Ectodermal cell (in vitro differentiated cells): ENCODE measurements at regions not wholly inside any gene's neighbourhood (a gene's known extent, or its start where the extent isn't known, plus 50 kb on each side); places are given as distances from the start of the nearest gene placed in this dataset.
"Not testable (repeated sequence)": the region's sequence is repeated elsewhere in the genome, so short reads cannot be mapped to it uniquely, and the experiment has no call there.

Source experiments
- H3K27ac ChIP-seq: 2 replicates; pipeline ENCODE4 v1.7.0; 2013; ENCODE audit warnings: mild to moderate bottlenecking, low read depth, low read length; ENCODE audit not compliant: insufficient read depth, poor library complexity, severe bottlenecking
- H3K27me3 ChIP-seq: 2 replicates; pipeline ENCODE4 v1.7.0; 2013; ENCODE audit warnings: mild to moderate bottlenecking, low read length; ENCODE audit not compliant: insufficient read depth, control insufficient read depth, poor library complexity, severe bottlenecking
- H3K36me3 ChIP-seq: one replicate; pipeline ENCODE4 v1.7.0; 2013; ENCODE audit warnings: low read length; ENCODE audit not compliant: control insufficient read depth, insufficient read depth
- H3K4me1 ChIP-seq: one replicate; pipeline ENCODE4 v1.7.0; 2013; ENCODE audit warnings: low read length; ENCODE audit not compliant: control insufficient read depth, insufficient read depth
- H3K4me3 ChIP-seq: 2 replicates; pipeline ENCODE4 v1.7.0; 2013; ENCODE audit warnings: low read depth, low read length, control low read depth; ENCODE audit not compliant: insufficient read depth
- H3K9me3 ChIP-seq: 2 replicates; pipeline ENCODE4 v1.7.0; 2013; ENCODE audit warnings: mild to moderate bottlenecking, low read length, moderate library complexity; ENCODE audit not compliant: control insufficient read depth
- WGBS, 2 experiments: methylation state at CpG; one replicate each; pipeline ENCODE4 v1.1.7; 2013; ENCODE audit warnings: missing lambda C conversion rate in 2 of 2; 5-methylcytosine and 5-hydroxymethylcytosine counted together

GRCh38 chr12:73612551-73612950 lies 925.1 kb upstream of the ATXN7L3B start:
- Histone ChIP-seq H3K36me3 (no peaks in the 10 kb centered on the region), H3K27ac (no peak overlapping the region), H3K9me3 (no peaks in the 10 kb centered on the region), H3K4me3 (no peak overlapping the region), H3K4me1 (no peaks in the 10 kb centered on the region), H3K27me3 (no peaks in the 10 kb centered on the region)

DNA sequence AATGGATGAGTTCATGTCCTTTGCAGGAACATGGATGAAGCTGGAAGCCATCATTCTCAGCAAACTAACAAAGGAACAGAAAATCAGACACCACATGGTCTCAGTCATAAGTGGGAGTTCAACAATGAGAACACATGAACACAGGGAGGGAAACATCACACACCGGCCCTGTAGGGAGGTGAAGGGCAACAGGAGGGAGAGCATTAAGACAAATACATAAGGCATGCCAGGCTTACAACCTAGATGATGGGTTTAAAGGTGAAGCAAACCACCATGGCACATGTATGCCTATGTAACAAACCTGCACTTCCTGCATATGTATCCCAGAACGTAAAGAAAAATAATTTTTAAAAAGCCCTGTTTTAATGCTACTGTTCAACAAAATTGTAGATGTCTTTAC lies 914.2 kb upstream of the ATXN7L3B start:
- H3K36me3 ChIP-seq: no peaks in the 10 kb centered on the region
- H3K27ac ChIP-seq: no peak overlapping the region
- 92 to 95% methylated on average over 1 of the region's 2 CpGs for WGBS, 2 experiments
- H3K9me3 ChIP-seq: no peaks in the 10 kb centered on the region
- H3K4me1 ChIP-seq: no peaks in the 10 kb centered on the region
- H3K4me3 ChIP-seq: no peak overlapping the region
- no peaks in the 10 kb centered on the region for H3K27me3 ChIP-seq

DNA sequence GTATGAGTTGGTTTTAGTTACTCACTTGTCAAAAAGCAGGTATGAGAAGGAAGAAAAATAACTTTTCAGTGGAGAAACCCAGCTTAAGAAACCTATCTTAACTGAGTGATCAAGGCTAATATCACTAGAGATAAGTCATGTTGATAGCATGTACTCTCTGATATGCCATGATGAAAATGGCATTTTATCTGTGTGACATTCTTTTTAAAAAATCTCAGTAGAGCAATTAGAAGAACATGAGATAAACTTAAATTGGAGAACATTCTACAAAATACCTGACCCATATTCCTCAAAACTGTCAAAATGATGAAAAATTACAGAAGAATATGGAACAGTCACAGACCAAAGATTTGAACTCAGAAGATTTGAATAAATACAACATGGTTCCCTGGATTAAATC lies 912.4 kb upstream of the ATXN7L3B start:
- Histone ChIP-seq H3K4me3 (no peak overlapping the region), H3K36me3 (no peaks in the 10 kb centered on the region), H3K27ac (no peak overlapping the region), H3K9me3 (no peaks in the 10 kb centered on the region), H3K4me1 (no peaks in the 10 kb centered on the region), H3K27me3 (no peaks in the 10 kb centered on the region)

DNA sequence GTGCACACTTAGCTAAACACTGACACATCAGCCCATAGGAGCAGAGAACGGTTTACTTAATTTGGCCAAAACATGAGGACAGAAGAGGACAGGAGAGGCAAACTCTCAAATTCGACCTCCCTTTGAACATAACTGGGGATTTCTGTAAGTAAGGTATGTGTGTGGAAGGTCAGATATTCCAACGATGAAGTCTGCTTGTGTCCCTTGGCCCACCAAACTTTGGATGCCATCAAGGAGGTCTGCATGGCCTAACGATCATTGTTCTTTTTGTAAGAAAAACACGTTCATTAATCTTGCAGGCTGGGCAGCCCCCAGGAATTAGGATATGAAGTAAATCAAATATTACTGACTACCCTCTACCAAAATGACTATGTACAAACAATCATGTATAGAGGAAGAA lies 908.5 kb upstream of the ATXN7L3B start:
- Histone ChIP-seq H3K27ac (no peak overlapping the region), H3K36me3 (no peaks in the 10 kb centered on the region), H3K4me1 (no peaks in the 10 kb centered on the region), H3K27me3 (no peaks in the 10 kb centered on the region), H3K9me3 (no peaks in the 10 kb centered on the region), H3K4me3 (no peak overlapping the region)
- 90 to 96% methylated on average over 4 to 5 of the region's 5 CpGs for WGBS, 2 experiments

DNA sequence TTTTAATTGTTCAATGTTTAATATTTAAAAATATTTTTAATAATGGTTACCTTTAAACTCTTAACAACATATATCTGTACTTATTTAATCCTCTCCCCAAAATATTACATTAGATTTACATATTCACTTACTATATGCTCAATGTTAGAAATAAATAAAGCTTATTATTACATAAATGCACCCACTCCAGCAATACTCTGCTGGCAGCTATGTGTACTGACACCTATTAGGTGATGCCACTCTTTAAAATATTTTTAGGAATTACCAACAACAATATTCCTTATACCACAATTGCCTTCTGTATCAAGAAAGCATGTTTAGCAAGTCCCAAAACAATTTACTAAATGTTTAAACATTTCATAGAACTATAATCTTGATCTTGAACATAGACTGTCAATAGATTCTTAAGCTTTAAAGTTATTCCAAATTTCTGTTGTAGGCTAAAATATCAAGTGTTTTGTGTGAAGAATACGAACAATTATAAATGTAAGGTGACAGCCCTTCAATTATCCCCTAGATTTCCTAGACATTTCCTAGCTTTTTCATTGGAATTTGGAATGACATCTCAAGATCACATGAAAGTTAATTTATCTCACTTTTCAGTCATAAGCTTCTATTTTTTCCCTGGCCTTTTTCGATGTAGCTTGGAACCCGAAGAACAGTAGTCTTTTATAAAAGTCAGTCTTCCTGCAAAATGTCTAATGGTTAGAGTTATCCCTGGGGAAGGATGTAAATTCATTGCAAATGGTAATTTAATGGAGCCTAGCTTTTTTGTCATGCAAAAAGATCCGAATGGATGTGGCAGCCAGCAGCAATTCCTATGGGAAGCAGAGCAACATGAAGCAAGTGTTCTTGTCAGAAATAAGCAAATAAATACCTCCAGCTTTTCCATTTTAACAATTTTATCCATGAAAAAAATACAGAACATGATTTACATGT lies 907.5 kb upstream of the ATXN7L3B start:
- Histone ChIP-seq H3K27ac (no peak overlapping the region), H3K9me3 (no peaks in the 10 kb centered on the region), H3K36me3 (no peaks in the 10 kb centered on the region), H3K4me1 (no peaks in the 10 kb centered on the region), H3K4me3 (no peak overlapping the region), H3K27me3 (no peaks in the 10 kb centered on the region)
- 38 to 39% methylated on average over 4 of the region's 4 CpGs for WGBS, 2 experiments

GRCh38 chr12:73632191-73632590 lies 905.4 kb upstream of the ATXN7L3B start:
- Histone ChIP-seq H3K9me3 (no peaks in the 10 kb centered on the region), H3K4me1 (no peaks in the 10 kb centered on the region), H3K4me3 (no peak overlapping the region), H3K27ac (no peak overlapping the region), H3K36me3 (no peaks in the 10 kb centered on the region), H3K27me3 (no peaks in the 10 kb centered on the region)

DNA sequence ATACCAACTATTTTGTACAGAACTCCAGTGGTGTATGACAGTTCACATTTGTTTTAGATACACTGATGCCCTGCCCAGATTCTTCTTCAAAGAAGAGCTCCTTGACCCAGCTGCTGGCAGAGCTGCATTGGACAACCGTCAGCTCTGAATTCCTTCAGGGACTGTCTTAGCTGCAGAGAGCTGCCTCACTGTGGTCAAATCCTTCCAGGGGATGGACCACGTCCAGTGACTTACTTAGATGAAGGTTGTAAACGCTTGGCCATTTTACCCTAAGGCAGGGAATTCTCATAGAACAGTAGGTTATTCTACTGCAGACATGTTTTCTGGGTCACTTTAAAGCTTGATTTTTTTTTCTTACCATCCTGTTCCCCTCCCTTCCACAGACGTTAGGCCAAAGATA lies 905.0 kb upstream of the ATXN7L3B start:
- Histone ChIP-seq H3K9me3 (no peaks in the 10 kb centered on the region), H3K27ac (no peak overlapping the region)
- 86 to 89% methylated on average over 4 of the region's 4 CpGs for WGBS, 2 experiments

DNA sequence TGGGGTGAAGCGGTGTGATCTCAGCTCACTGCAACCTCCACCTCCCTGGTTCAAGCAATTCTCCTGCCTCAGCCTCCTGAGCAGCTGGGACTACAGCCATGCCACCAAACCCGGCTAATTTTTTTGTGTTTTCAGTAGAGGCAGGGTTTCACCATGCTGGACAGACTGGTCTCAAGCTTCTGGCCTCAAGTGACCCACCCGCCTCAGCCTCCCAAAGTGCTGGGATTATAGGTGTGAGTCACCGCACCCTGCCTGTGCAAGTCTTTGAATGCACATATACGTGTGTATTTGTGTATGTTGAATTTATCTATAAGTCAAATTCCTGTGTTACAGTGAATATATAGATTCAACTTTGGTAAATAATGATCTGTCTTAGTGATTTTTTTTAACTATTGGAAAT lies 898.2 kb upstream of the ATXN7L3B start:
- H3K4me1 ChIP-seq, H3K27me3 ChIP-seq, H3K27ac ChIP-seq, H3K9me3 ChIP-seq, H3K4me3 ChIP-seq, H3K36me3 ChIP-seq: not testable (repeated sequence)
- 93% methylated on average over 5 of the region's 5 CpGs for WGBS, 2 experiments

More for the DNA sequence above, 905.0 kb upstream of the ATXN7L3B start:
- H3K27me3 ChIP-seq: no peaks in the 10 kb centered on the region
- H3K36me3 ChIP-seq: no peaks in the 10 kb centered on the region
- H3K4me1 ChIP-seq: no peaks in the 10 kb centered on the region
- H3K4me3 ChIP-seq: no peak overlapping the region

DNA sequence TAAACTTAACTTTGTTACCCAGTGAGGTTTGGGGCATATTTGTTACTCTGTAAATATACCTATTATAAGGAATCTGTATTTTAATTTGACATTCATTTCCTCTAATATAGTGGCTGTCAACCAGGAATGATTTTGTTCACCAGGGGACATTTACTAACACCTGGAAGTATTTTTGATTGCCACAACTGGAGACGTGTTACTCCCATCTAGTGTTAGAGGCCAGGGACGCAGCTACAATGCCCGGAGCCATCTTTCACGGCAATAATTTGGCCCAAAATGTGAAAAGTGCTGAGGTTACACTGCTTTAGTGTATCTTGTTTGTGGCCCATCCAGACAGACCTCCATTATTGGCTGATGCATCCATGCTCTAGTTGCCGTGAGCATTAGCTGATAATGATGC lies 881.3 kb upstream of the ATXN7L3B start:
- Histone ChIP-seq H3K27me3 (no peaks in the 10 kb centered on the region), H3K4me3 (no peak overlapping the region), H3K27ac (no peak overlapping the region), H3K36me3 (no peaks in the 10 kb centered on the region), H3K9me3 (peaks cover 2% of the 10 kb centered on the region), H3K4me1 (no peaks in the 10 kb centered on the region)
- 75 to 76% methylated on average over 5 of the region's 5 CpGs for WGBS, 2 experiments

- H3K36me3 ChIP-seq: no peaks in the 10 kb centered on the region
- WGBS, 2 experiments: 71% methylated on average over 1 of the region's 1 CpG; no CpG with 5 or more reads in 1 of the 2 experiments
- no peak overlapping the region for H3K27ac ChIP-seq
- no peaks in the 10 kb centered on the region for H3K27me3 ChIP-seq
- H3K4me3 ChIP-seq: no peak overlapping the region
- H3K4me1 ChIP-seq: no peaks in the 10 kb centered on the region
- H3K9me3 ChIP-seq: no peaks in the 10 kb centered on the region
These were observed 877.8 kb upstream of the ATXN7L3B start for GRCh38 chr12:73659802-73660201.
